ACC112 (cell line): ENCODE measurements at regions not wholly inside any gene's neighbourhood (a gene's known extent, or its start where the extent isn't known, plus 50 kb on each side); places are given as distances from the start of the nearest gene placed in this dataset.
"Not testable (repeated sequence)": the region's sequence is repeated elsewhere in the genome, so short reads cannot be mapped to it uniquely, and the experiment has no call there.

Experiments used
- H2AFZ ChIP-seq: fragments of 200-600 bp; sonication (generic); one replicate; pipeline ENCODE4 v1.6.0; 2017; ENCODE audit warnings: antibody characterized with exemption, low read length; ENCODE audit not compliant: unreplicated experiment
- H3K27ac ChIP-seq: fragments of 200-600 bp; sonication (generic); 2 replicates; pipeline ENCODE4 v1.5.1; 2014; ENCODE audit warnings: low read depth, mild to moderate bottlenecking, antibody characterized with exemption, low read length, moderate library complexity
- H3K27me3 ChIP-seq: fragments of 200-600 bp; sonication (generic); 2 replicates; pipeline ENCODE4 v1.6.1; 2014; ENCODE audit warnings: mild to moderate bottlenecking, antibody characterized with exemption, low read length, moderate library complexity, mixed read lengths; ENCODE audit not compliant: insufficient read depth
- H3K36me3 ChIP-seq: fragments of 200-600 bp; sonication (generic); 2 replicates; pipeline ENCODE4 v1.6.1; 2016; ENCODE audit warnings: mild to moderate bottlenecking, antibody characterized with exemption, low read length, moderate library complexity, mixed read lengths; ENCODE audit not compliant: insufficient read depth
- H3K4me1 ChIP-seq: fragments of 200-600 bp; sonication (generic); one replicate; pipeline ENCODE4 v1.6.1; 2016; ENCODE audit warnings: low read length, mixed read lengths; ENCODE audit not compliant: insufficient read depth, unreplicated experiment, control insufficient read depth
- H3K4me3 ChIP-seq: fragments of 200-600 bp; sonication (generic); 2 replicates; pipeline ENCODE4 v1.5.1; 2014; ENCODE audit warnings: mild to moderate bottlenecking, low read depth, low read length
- H3K79me2 ChIP-seq: fragments of 200-600 bp; sonication (generic); one replicate; pipeline ENCODE4 v1.6.0; 2016; ENCODE audit warnings: low read length; ENCODE audit not compliant: control insufficient read depth, unreplicated experiment, insufficient read depth

DNA sequence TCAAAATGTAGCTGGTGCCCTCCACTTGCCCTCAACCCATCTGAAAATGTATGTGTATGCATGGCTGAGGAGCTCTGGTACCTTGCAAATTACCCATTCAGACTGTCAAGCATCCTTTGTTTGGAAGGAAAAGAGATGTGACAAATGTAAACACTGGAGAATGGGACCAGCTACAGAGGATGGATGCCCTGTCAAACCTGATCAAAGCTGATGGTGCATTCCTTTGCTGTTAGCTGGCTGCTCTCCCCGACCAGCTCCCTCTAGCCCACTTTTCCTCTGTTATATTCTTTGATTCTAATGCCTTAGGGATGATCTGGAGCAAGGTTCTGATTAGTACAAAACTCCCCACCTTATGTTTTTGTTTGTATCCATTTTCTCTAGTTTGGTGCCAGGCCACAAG, 310.3 kb downstream of the C12orf75 start:
- Histone ChIP-seq H3K79me2 (no peaks in the 10 kb centered on the region), H2AFZ (no peak overlapping the region), H3K27me3 (no peaks in the 10 kb centered on the region), H3K4me3 (no peak overlapping the region), H3K27ac (no peak overlapping the region), H3K4me1 (no peaks in the 10 kb centered on the region), H3K36me3 (no peaks in the 10 kb centered on the region)

DNA sequence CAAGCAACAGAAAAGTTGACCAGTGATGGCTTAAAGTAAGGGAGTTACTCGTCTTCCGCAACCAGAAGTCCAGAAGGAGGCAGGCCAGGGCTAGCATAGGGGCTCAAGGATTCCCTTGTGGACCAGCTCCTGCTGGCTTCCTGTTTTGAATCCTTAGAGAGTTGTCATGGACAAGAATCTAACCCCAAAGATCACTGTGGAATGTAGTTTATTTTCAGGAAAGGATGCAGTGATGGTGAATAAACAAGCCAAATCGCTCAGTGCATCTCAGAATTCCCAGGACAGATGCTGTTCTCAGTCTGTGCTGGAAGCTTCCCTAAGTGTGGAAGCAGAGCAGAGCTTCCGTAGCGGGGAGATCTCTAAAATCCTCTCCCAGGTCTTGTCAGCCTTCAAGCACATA, 311.3 kb downstream of the C12orf75 start:
- H3K4me3 ChIP-seq: no peak overlapping the region
- no peaks in the 10 kb centered on the region for H3K79me2 ChIP-seq
- no peaks in the 10 kb centered on the region for H3K36me3 ChIP-seq
- no peaks in the 10 kb centered on the region for H3K4me1 ChIP-seq
- no peaks in the 10 kb centered on the region for H3K27me3 ChIP-seq
- no peak overlapping the region for H3K27ac ChIP-seq
- no peak overlapping the region for H2AFZ ChIP-seq

DNA sequence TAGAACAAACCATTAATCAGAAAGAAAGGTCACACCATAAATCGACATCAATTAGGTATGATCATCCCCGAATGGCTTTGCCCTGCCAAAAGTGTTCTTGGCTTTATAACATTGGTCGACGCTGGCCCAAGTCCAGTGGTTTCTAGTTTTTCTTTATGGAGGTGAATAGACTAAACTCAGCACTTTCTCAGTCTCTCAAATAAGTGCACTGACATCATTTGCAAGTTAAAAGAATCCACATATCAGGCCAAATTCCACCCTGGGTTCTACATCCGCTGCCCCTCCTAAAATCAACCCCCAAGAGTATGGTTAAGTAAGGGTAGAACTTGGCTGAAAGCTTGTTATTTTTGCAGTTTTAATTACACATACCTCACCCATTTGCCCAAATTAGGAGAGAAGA, 314.3 kb downstream of the C12orf75 start:
- Histone ChIP-seq H3K36me3 (no peaks in the 10 kb centered on the region), H3K27me3 (no peaks in the 10 kb centered on the region), H3K4me3 (no peak overlapping the region), H3K79me2 (no peaks in the 10 kb centered on the region), H3K27ac (no peak overlapping the region), H2AFZ (no peak overlapping the region), H3K4me1 (no peaks in the 10 kb centered on the region)

DNA sequence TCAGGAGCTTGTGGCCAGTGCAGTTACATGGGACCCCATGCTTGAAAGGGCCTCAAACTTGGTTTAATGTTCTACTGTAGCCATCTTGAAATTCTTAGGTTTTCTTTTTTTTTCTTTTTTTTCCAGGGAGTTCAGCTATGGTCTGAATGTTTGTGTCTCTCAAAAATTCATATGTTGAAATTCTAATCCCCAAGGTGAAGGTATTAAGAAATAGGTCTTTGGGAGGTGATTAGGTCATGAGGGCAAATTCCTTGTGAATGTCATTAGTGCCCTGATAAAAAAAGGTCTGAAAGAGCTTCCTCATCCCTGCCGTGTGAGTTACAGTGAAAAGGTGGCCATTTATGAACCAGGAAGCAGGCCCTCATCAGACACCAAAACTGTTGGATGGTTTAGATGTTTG, 324.1 kb downstream of the C12orf75 start:
- Histone ChIP-seq H3K79me2 (no peaks in the 10 kb centered on the region), H3K4me1 (no peaks in the 10 kb centered on the region), H3K27me3 (no peaks in the 10 kb centered on the region)

DNA sequence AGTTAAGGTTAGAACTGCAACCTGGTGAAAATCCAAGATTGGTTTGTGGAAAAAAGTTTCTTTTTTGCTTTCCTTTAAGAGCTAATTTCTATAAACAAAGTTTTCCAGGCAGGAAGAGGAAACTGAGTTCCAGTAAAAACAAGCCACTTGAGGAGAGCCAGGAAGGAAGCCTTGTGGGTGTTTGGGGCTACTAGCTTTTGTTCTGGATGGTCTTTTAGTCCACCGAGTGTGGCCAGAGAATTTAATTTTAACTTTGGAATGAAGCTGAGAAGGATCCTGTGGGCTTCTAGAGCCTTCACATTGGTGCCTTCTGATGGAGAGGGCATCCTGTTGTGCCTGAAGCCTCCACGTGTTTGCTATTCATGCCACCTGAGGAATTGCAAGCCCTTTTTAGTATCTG, 327.9 kb downstream of the C12orf75 start:
- H2AFZ ChIP-seq: no peak overlapping the region
- no peaks in the 10 kb centered on the region for H3K79me2 ChIP-seq
- no peak overlapping the region for H3K4me3 ChIP-seq
- no peaks in the 10 kb centered on the region for H3K4me1 ChIP-seq
- H3K36me3 ChIP-seq: no peaks in the 10 kb centered on the region
- H3K27ac ChIP-seq: no peak overlapping the region
- H3K27me3 ChIP-seq: no peaks in the 10 kb centered on the region

More for the DNA sequence above, 324.1 kb downstream of the C12orf75 start:
- Histone ChIP-seq H3K36me3 (no peaks in the 10 kb centered on the region), H2AFZ (no peak overlapping the region), H3K4me3 (no peak overlapping the region), H3K27ac (no peak overlapping the region)

DNA sequence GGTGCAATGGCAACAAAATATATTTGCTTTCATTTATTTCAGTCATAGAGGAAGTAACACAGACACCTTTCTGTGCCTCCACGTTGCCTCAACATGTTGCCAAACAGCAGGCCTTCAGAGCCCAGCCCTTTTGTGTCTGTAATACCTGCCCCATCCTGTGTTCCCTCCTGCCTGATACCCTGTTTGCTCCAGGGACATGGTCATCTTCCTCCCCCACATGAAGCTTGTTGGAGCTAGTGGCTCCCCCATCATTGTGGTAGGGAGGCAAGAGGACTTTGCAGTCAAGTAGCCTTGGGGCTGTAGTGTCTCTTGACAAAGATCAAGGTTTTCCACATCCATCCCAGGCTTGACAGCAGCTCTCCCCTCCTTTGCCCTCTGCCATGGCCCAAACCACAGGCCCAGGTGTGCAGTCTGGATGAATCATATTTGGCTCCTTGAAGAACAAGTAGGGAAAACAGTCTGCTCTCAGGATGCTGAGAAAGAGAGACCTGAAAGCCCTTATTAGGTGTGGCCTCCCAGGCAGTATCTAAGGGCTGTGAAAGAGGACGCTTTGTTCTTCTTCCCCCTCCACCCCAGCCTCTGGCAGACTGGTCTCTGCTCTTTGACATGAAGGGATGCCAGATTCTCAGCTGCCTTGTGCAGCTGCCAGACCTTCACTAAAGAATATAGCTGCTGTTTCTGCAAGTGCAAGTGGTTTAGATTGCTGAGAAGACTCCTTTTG, 329.0 kb downstream of the C12orf75 start:
- Histone ChIP-seq H3K27ac (no peak overlapping the region), H3K4me3 (no peak overlapping the region)

DNA sequence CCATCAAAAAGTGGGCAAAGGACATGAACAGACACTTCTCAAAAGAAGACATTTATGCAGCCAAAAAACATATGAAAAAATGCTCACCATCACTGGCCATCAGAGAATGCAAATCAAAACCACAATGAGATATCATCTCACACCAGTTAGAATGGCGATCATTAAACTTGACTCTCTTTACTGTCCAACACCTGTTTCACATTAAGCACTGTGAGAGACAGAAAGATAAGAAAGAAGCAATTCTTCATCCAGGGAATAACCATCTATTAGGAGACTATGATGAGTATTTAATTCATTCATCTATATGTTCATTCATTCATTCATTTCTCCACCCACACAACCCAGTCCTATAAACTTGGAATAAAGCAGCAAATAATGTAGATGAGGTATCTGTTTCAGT, 334.3 kb downstream of the C12orf75 start:
- H3K27me3 ChIP-seq, H3K27ac ChIP-seq, H2AFZ ChIP-seq, H3K79me2 ChIP-seq, H3K36me3 ChIP-seq, H3K4me1 ChIP-seq, H3K4me3 ChIP-seq: not testable (repeated sequence)

More for the DNA sequence above, 329.0 kb downstream of the C12orf75 start:
- Histone ChIP-seq H3K4me1 (no peaks in the 10 kb centered on the region), H3K36me3 (no peaks in the 10 kb centered on the region), H2AFZ (no peak overlapping the region), H3K79me2 (no peaks in the 10 kb centered on the region), H3K27me3 (no peaks in the 10 kb centered on the region)

DNA sequence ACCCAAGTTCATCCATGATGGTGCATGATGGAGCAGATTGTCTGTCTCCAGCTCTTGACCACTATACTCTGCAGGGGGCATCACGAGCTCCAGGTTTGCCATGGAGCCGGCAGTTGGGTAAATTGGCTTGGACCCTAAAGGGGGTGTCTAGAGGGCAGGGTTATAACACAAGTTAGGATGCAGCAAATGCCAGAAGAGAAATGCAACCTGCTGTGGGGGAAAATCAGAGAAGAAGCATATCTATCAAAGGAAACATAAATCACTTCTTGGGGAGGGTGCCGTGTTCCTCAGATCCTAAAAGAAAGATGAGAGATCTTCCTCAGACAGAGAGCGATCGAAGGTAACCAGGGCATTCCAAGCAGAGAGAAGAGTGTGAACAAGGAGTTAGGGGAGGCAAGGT, 334.9 kb downstream of the C12orf75 start:
- Histone ChIP-seq H2AFZ (no peak overlapping the region), H3K4me3 (no peak overlapping the region), H3K27ac (no peak overlapping the region), H3K36me3 (no peaks in the 10 kb centered on the region), H3K79me2 (no peaks in the 10 kb centered on the region), H3K4me1 (no peaks in the 10 kb centered on the region), H3K27me3 (no peaks in the 10 kb centered on the region)

DNA sequence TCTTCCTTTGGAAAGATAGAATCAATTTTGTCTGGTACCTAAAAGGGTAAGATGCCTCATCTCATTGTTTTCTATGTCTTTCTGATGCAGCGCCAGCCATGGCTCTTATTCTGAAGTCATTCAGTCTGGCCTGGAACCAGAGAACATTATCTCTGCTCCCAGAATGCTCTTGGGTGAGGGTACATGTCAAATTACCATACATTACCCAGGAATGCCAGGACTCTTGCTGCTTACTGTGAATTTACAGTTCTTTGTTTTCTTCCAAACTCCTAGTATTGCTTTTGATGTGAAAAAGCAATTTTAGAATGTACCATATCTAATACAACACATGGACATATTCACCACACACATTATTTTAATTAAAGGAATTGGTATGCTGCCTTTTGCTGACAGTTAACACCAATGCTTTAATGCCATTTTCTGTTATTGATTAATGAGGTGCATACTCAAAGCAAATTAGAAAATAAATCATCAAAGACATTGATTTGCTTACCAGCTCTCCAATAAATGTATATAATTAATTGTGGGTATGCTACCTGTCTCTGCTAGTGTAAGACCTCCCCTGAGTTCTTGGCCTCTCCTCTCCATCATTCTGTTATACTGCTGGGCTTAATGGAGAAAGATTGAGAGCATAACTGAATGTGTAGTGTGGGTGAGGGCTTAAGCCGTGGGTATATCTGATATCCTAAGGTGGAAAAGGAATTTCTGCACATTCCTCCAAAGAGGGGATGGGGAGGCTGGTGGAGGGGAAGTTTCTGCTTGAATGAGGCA, 337.7 kb downstream of the C12orf75 start:
- H3K79me2 ChIP-seq: no peaks in the 10 kb centered on the region
- H3K36me3 ChIP-seq: no peaks in the 10 kb centered on the region
- no peaks in the 10 kb centered on the region for H3K27me3 ChIP-seq
- H3K4me1 ChIP-seq: no peaks in the 10 kb centered on the region
- H2AFZ ChIP-seq: no peak overlapping the region
- H3K4me3 ChIP-seq: no peak overlapping the region
- H3K27ac ChIP-seq: no peak overlapping the region

DNA sequence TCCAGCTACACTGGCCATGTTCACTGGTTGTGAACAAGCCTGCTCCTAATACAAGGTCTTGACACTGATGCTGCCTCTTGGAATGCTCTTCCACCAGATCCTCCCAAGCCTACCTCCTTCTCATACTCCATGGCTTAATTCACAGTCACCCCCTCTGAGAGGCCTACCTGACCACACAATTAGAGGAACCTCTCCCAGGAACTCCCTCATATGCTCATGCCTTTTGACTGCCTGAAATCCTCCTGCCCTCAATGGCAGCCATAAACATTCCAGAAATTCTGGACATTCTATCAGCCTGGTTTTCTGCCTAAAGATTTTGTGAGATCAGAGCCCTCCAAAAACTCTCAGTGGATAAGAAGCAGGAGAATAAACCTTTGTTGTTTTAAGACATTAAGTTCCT, 340.2 kb downstream of the C12orf75 start:
- Histone ChIP-seq H3K27ac (no peak overlapping the region), H3K36me3 (no peaks in the 10 kb centered on the region), H3K4me3 (no peak overlapping the region), H3K4me1 (no peaks in the 10 kb centered on the region), H2AFZ (no peak overlapping the region), H3K27me3 (no peaks in the 10 kb centered on the region), H3K79me2 (no peaks in the 10 kb centered on the region)

DNA sequence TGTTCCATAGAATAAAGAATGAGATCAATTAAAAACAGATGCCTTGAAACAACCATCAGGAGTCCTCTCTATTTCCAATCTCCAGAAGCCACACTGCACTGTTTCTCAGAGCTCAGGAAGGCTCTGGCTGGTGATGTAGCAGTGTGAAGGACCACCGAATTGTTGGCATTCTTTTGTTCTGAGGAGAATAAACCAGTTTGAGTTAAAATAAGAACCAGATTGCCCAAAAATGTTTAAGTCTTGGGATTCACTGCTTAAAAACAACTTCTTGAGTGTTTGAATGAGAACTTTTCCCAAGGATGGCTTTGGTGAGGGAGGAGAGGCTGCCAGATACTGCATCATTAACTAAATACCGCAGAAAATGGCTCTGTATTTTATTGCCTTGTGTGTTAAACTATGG, 341.2 kb downstream of the C12orf75 start:
- Histone ChIP-seq H3K79me2 (no peaks in the 10 kb centered on the region), H2AFZ (no peak overlapping the region), H3K27me3 (no peaks in the 10 kb centered on the region), H3K27ac (no peak overlapping the region), H3K4me1 (no peaks in the 10 kb centered on the region), H3K4me3 (no peak overlapping the region), H3K36me3 (no peaks in the 10 kb centered on the region)
